Fibroblast of lung (primary cell): ENCODE measurements at regions not wholly inside any gene's neighbourhood (a gene's known extent, or its start where the extent isn't known, plus 50 kb on each side); places are given as distances from the start of the nearest gene placed in this dataset.

ENCODE experiments used
- DNase-seq, 2 donors: peaks; one replicate each; pipeline versions ENCODE4 v3.0.0 to v3.0.0-alpha.2; 2010; ENCODE audit warnings: low read depth in 2 of 2
- H2AFZ ChIP-seq: 2 replicates; pipeline ENCODE4 v1.5.1; 2012; ENCODE audit warnings: low read length, control low read depth, inconsistent platforms
- H3K27ac ChIP-seq: 2 replicates; pipeline ENCODE4 v1.5.1; 2011; ENCODE audit warnings: low read length, control low read depth; ENCODE audit not compliant: insufficient read depth
- H3K27me3 ChIP-seq: 2 replicates; pipeline ENCODE4 v1.5.1; 2011; ENCODE audit warnings: mild to moderate bottlenecking, low read length; ENCODE audit not compliant: control insufficient read depth, insufficient read depth
- H3K36me3 ChIP-seq: 2 replicates; pipeline ENCODE4 v1.5.1; 2011; ENCODE audit warnings: low read length; ENCODE audit not compliant: control insufficient read depth, insufficient read depth
- H3K4me1 ChIP-seq: 2 replicates; pipeline ENCODE4 v1.5.1; 2011; ENCODE audit warnings: low read length; ENCODE audit not compliant: control insufficient read depth, insufficient read depth; ENCODE audit errors: extremely low read depth
- H3K4me2 ChIP-seq: 2 replicates; pipeline ENCODE4 v1.5.1; 2011; ENCODE audit warnings: low read length, control low read depth; ENCODE audit not compliant: insufficient read depth; ENCODE audit errors: extremely low read depth
- H3K4me3 ChIP-seq, 4 experiments: fragments of 200-600 bp in 1 of 4; sonication (generic) in 1 of 4; replicated peaks in 1 of 4; 2 replicates each; pipeline ENCODE4 v1.5.1; 2011 to 2016; ENCODE audit warnings: low read length in 4 of 4, low read depth in 3 of 4, mild to moderate bottlenecking in 3 of 4, control low read depth in 2 of 4, inconsistent platforms in 1 of 4, mixed read lengths in 1 of 4; ENCODE audit not compliant: insufficient read depth in 1 of 4; ENCODE audit errors: control extremely low read depth in 1 of 4
- H3K79me2 ChIP-seq: 2 replicates; pipeline ENCODE4 v1.5.1; 2012; ENCODE audit warnings: mild to moderate bottlenecking, low read length, inconsistent platforms; ENCODE audit not compliant: control insufficient read depth, insufficient read depth
- H3K9ac ChIP-seq: 2 replicates; pipeline ENCODE4 v1.5.1; 2011; ENCODE audit warnings: mild to moderate bottlenecking, low read length, control low read depth; ENCODE audit not compliant: insufficient read depth
- H3K9me3 ChIP-seq: 2 replicates; pipeline ENCODE4 v1.5.1; 2012; ENCODE audit warnings: low read depth, low read length; ENCODE audit not compliant: control insufficient read depth, insufficient read depth
- H4K20me1 ChIP-seq: 2 replicates; pipeline ENCODE4 v1.5.1; 2011; ENCODE audit warnings: low read length; ENCODE audit not compliant: control insufficient read depth, insufficient read depth; ENCODE audit errors: extremely low read depth
- CTCF ChIP-seq, 2 donors: IDR thresholded peaks in 1 of 2; conservative IDR thresholded peaks in 1 of 2; 1 replicate in 1 of 2; 2 replicates in 1 of 2; pipeline ENCODE4 v1.5.1; 2011 to 2012; ENCODE audit warnings: low read length in 2 of 2, control low read depth in 1 of 2, inconsistent platforms in 1 of 2, low read depth in 1 of 2, mild to moderate bottlenecking in 1 of 2
- EZH2 ChIP-seq: IDR thresholded peaks from 2 replicates; pipeline ENCODE4 v1.5.1; 2012; ENCODE audit warnings: low read length, control low read depth, mild to moderate bottlenecking; ENCODE audit errors: missing control alignments

- no peak for TF ChIP-seq EZH2
- TF ChIP-seq CTCF (conservative IDR thresholded peaks at IDR 0.05 in 1 of 2, IDR thresholded peaks at IDR 0.05 in 1 of 2; ENCODE audit: low read depth in 1 of 2, low read length in 2 of 2): no peak
- H3K4me1 ChIP-seq: no peaks in the 10 kb centered on the region
- H4K20me1 ChIP-seq: no peaks in the 10 kb centered on the region
- no peak overlapping the region for H2AFZ ChIP-seq
- H3K9ac ChIP-seq: no peak overlapping the region
- H3K36me3 ChIP-seq: no peaks in the 10 kb centered on the region
- H3K79me2 ChIP-seq: no peaks in the 10 kb centered on the region
- no peak overlapping the region for H3K27ac ChIP-seq
- H3K4me3 ChIP-seq: no peak overlapping the region
- no peak for DNase-seq
- no peaks in the 10 kb centered on the region for H3K9me3 ChIP-seq
- H3K27me3 ChIP-seq: no peaks in the 10 kb centered on the region
- H3K4me2 ChIP-seq: no peak overlapping the region
Observed at GRCh38 chr7:79683185-79683890, 229.9 kb upstream of the MAGI2 start.

DNA sequence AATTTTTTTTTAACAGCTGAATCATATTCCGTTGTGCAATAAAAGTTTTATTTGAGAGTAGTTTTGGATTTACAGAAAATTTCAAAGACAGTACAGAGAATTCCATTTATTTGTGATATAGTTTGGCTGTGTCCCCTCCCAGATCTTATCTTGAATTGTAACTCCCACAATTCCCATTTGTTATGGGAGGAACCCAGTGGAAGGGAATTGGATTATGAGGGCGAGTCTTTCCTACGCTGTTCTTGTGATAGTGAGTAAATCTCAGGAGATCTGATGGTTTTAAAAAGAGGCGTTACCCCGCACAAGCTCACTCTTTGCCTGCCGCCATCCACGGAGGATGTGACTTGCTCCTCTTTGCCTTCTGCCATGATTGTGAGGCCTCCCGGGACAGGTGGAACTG, 228.0 kb upstream of the MAGI2 start:
- Histone ChIP-seq H3K4me3 (no peak overlapping the region), H4K20me1 (no peaks in the 10 kb centered on the region), H3K9ac (no peak overlapping the region), H3K79me2 (no peaks in the 10 kb centered on the region), H3K27ac (no peak overlapping the region), H2AFZ (no peak overlapping the region), H3K4me1 (no peaks in the 10 kb centered on the region), H3K4me2 (no peak overlapping the region), H3K36me3 (no peaks in the 10 kb centered on the region), H3K27me3 (no peaks in the 10 kb centered on the region), H3K9me3 (no peaks in the 10 kb centered on the region)
- no peak for DNase-seq
- TF ChIP-seq EZH2 (no peak), CTCF (conservative IDR thresholded peaks at IDR 0.05 in 1 of 2, IDR thresholded peaks at IDR 0.05 in 1 of 2; ENCODE audit: low read depth in 1 of 2, low read length in 2 of 2) (no peak)

GRCh38 chr7:79673969-79674368, 220.5 kb upstream of the MAGI2 start:
- DNase-seq: no peak
- H3K4me3 ChIP-seq: no peak overlapping the region
- H3K9me3 ChIP-seq: no peaks in the 10 kb centered on the region
- TF ChIP-seq CTCF (conservative IDR thresholded peaks at IDR 0.05 in 1 of 2, IDR thresholded peaks at IDR 0.05 in 1 of 2; ENCODE audit: low read depth in 1 of 2, low read length in 2 of 2) (no peak), EZH2 (no peak)
- no peak overlapping the region for H3K27ac ChIP-seq
- H2AFZ ChIP-seq: no peak overlapping the region
- H3K9ac ChIP-seq: no peak overlapping the region
- H3K4me2 ChIP-seq: no peak overlapping the region
- H3K79me2 ChIP-seq: no peaks in the 10 kb centered on the region
- no peaks in the 10 kb centered on the region for H3K36me3 ChIP-seq
- no peaks in the 10 kb centered on the region for H3K4me1 ChIP-seq
- H4K20me1 ChIP-seq: no peaks in the 10 kb centered on the region
- H3K27me3 ChIP-seq: no peaks in the 10 kb centered on the region
